BE2C (cell line): ENCODE measurements at regions not wholly inside any gene's neighbourhood (a gene's known extent, or its start where the extent isn't known, plus 50 kb on each side); places are given as distances from the start of the nearest gene placed in this dataset.

Experiments used
- DNase-seq: peaks from one replicate; pipeline ENCODE4 v3.0.0-alpha.2; 2020
- H3K27me3 ChIP-seq: fragments of 250-450 bp; sonication (Bioruptor Pico); 2 replicates; pipeline ENCODE4 v1.5.1; 2020; ENCODE audit warnings: mild to moderate bottlenecking
- H3K36me3 ChIP-seq: fragments of 250-450 bp; sonication (Bioruptor Pico); 2 replicates; pipeline ENCODE4 v1.5.1; 2020; ENCODE audit warnings: mild to moderate bottlenecking
- H3K4me1 ChIP-seq: fragments of 250-450 bp; sonication (Bioruptor Pico); 2 replicates; pipeline ENCODE4 v1.5.1; 2020
- H3K4me3 ChIP-seq: 2 replicates; pipeline ENCODE4 v1.5.1; 2011; ENCODE audit warnings: low read depth, low read length
- H3K9me3 ChIP-seq: fragments of 250-450 bp; sonication (Bioruptor Pico); 2 replicates; pipeline ENCODE4 v1.5.1; 2020
- CTCF ChIP-seq: IDR thresholded peaks from 2 replicates; pipeline ENCODE4 v1.5.1; 2012; ENCODE audit warnings: mild to moderate bottlenecking, low read depth, low read length

- Histone ChIP-seq H3K9me3 (no peaks in the 10 kb centered on the region), H3K27me3 (no peaks in the 10 kb centered on the region), H3K4me1 (no peaks in the 10 kb centered on the region), H3K4me3 (no peak overlapping the region), H3K36me3 (no peaks in the 10 kb centered on the region)
- TF ChIP-seq CTCF: no peak
- DNase-seq: no peak
Measured at GRCh38 chr2:17386771-17387170, 131.5 kb downstream of the RAD51AP2 start.

GRCh38 chr2:17380003-17380402 is 138.2 kb downstream of the RAD51AP2 start:
- no peaks in the 10 kb centered on the region for H3K4me1 ChIP-seq
- no peak for DNase-seq
- H3K27me3 ChIP-seq: no peaks in the 10 kb centered on the region
- no peaks in the 10 kb centered on the region for H3K9me3 ChIP-seq
- H3K36me3 ChIP-seq: no peaks in the 10 kb centered on the region
- no peak for TF ChIP-seq CTCF
- no peak overlapping the region for H3K4me3 ChIP-seq

- H3K4me3 ChIP-seq: no peak overlapping the region
- no peak for TF ChIP-seq CTCF
- H3K27me3 ChIP-seq: no peaks in the 10 kb centered on the region
- H3K36me3 ChIP-seq: no peaks in the 10 kb centered on the region
- no peaks in the 10 kb centered on the region for H3K4me1 ChIP-seq
- no peak for DNase-seq
- no peaks in the 10 kb centered on the region for H3K9me3 ChIP-seq
Measured at GRCh38 chr2:17375262-17375661, 143.0 kb downstream of the RAD51AP2 start.

GRCh38 chr2:17373741-17374140 is 144.5 kb downstream of the RAD51AP2 start:
- no peak for DNase-seq
- TF ChIP-seq CTCF: no peak
- H3K36me3 ChIP-seq: no peaks in the 10 kb centered on the region
- no peaks in the 10 kb centered on the region for H3K4me1 ChIP-seq
- no peaks in the 10 kb centered on the region for H3K9me3 ChIP-seq
- H3K4me3 ChIP-seq: no peak overlapping the region
- no peaks in the 10 kb centered on the region for H3K27me3 ChIP-seq

- Histone ChIP-seq H3K9me3 (no peaks in the 10 kb centered on the region), H3K36me3 (no peaks in the 10 kb centered on the region), H3K4me3 (no peak overlapping the region), H3K4me1 (no peaks in the 10 kb centered on the region), H3K27me3 (no peaks in the 10 kb centered on the region)
- TF ChIP-seq CTCF: no peak
- no peak for DNase-seq
Measured at GRCh38 chr2:17373041-17373440, 145.2 kb downstream of the RAD51AP2 start.

- Histone ChIP-seq H3K36me3 (no peaks in the 10 kb centered on the region), H3K4me3 (no peak overlapping the region), H3K4me1 (no peaks in the 10 kb centered on the region), H3K9me3 (no peaks in the 10 kb centered on the region; the same call in 1 of the 2 replicates), H3K27me3 (no peaks in the 10 kb centered on the region)
- TF ChIP-seq CTCF: no peak
- no peak for DNase-seq
Measured at GRCh38 chr2:17363846-17364245, 154.4 kb downstream of the RAD51AP2 start.
